Ascending aorta (tissue), 2 donors: ENCODE measurements at regions not wholly inside any gene's neighbourhood (a gene's known extent, or its start where the extent isn't known, plus 50 kb on each side); places are given as distances from the start of the nearest gene placed in this dataset.
"Not testable (repeated sequence)": the region's sequence is repeated elsewhere in the genome, so short reads cannot be mapped to it uniquely, and the experiment has no call there.

Experiments used
- DNase-seq, 2 donors: peaks; one replicate each; pipeline ENCODE4 v3.0.0-alpha.2; 2019; ENCODE audit warnings: low spot score in 2 of 2
- H3K27ac ChIP-seq, 2 donors: fragments of 200-600 bp; sonication (generic); one replicate each; pipeline ENCODE4 v1.5.1; 2016 to 2017; ENCODE audit warnings: mild to moderate bottlenecking in 1 of 2
- H3K27me3 ChIP-seq: fragments of 200-600 bp; sonication (generic); one replicate; pipeline ENCODE4 v1.5.1; 2017
- H3K36me3 ChIP-seq, 2 donors: fragments of 200-600 bp; sonication (generic); one replicate each; pipeline ENCODE4 v1.5.1; 2016
- H3K4me1 ChIP-seq, 2 donors: fragments of 200-600 bp; sonication (generic); one replicate each; pipeline ENCODE4 v1.5.1; 2016 to 2017; ENCODE audit warnings: mild to moderate bottlenecking in 1 of 2
- H3K4me3 ChIP-seq, 2 donors: fragments of 200-600 bp; sonication (generic); one replicate each; pipeline ENCODE4 v1.5.1; 2016 to 2017; ENCODE audit warnings: mild to moderate bottlenecking in 1 of 2
- H3K9me3 ChIP-seq, 2 donors: fragments of 200-600 bp; sonication (generic); one replicate each; pipeline ENCODE4 v1.5.1; 2016
- CTCF ChIP-seq, 3 experiments: fragments of 200-600 bp in 2 of 3; fragments of 450-650 bp in 1 of 3; sonication (generic) in 2 of 3; IDR thresholded peaks; one replicate each; pipeline ENCODE4 v1.5.1; 2016 to 2019; ENCODE audit warnings: antibody characterized with exemption in 3 of 3, mild to moderate bottlenecking in 1 of 3, moderate library complexity in 1 of 3
- intact Hi-C: fragments of 100-400 bp; cut with DNase I; formaldehyde crosslinking; loops from one replicate; pipeline ENCODE4 v1.15.1; 2023

DNA sequence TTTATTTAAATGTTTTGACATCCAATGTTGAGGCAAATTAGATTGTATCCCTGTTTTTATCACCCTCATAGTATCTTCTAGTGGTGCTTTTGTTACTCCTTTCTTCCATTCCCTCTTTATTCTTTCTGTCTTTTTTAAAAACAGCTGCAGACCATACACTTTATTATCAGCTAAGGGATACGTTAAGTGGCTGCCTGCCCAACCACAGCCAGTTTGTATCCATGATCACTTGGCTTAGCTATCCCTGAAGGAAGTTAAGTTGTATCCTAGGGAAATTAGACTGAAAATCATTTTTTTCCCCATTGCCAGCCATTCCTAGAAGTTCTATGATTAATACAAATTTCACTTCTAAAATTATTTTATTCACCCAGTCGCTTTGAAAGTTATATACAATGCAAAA, 1032.7 kb downstream of the NR2F1-AS1 start:
- Histone ChIP-seq H3K27me3 (no peaks in the 10 kb centered on the region), H3K4me1 (no peaks in the 10 kb centered on the region), H3K4me3 (no peak overlapping the region), H3K9me3 (no peaks in the 10 kb centered on the region), H3K27ac (no peak overlapping the region), H3K36me3 (no peaks in the 10 kb centered on the region)
- no peak for DNase-seq
- TF ChIP-seq CTCF (IDR thresholded peaks at IDR 0.05): no peak
- intact Hi-C loops: no loop called here

- intact Hi-C loops: no loop called here
- no peaks in the 10 kb centered on the region for H3K4me1 ChIP-seq
- DNase-seq: no peak
Observed at GRCh38 chr5:92544596-92544995, 1036.4 kb downstream of the NR2F1-AS1 start.

DNA sequence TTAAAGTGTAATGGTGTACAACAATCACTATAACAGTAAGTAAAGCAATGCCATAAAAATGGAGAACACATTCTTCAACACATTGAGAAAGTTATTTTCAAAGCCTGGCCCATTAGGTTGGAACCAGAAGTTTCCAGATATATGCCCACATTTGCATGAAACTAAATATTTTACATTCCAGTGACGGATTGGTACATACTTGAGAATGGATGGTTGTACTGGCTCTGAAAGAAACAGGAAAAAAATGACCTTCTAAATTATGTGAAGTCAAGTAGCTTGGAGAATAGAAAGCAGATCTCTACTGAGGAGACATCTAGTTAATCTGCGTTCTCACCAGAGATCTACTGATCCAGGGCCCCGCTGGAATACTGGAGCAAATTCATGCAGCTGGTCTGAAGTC, 1037.0 kb downstream of the NR2F1-AS1 start:
- no peaks in the 10 kb centered on the region for H3K36me3 ChIP-seq
- no peak for DNase-seq
- no peaks in the 10 kb centered on the region for H3K4me1 ChIP-seq
- intact Hi-C loops: no loop called here
- no peaks in the 10 kb centered on the region for H3K27me3 ChIP-seq
- H3K9me3 ChIP-seq: no peaks in the 10 kb centered on the region
- H3K4me3 ChIP-seq: no peak overlapping the region
- no peak overlapping the region for H3K27ac ChIP-seq
- no peak for TF ChIP-seq CTCF (IDR thresholded peaks at IDR 0.05)

More at GRCh38 chr5:92544596-92544995, 1036.4 kb downstream of the NR2F1-AS1 start:
- Histone ChIP-seq H3K27me3 (no peaks in the 10 kb centered on the region), H3K27ac (no peak overlapping the region), H3K36me3 (no peaks in the 10 kb centered on the region), H3K9me3 (no peaks in the 10 kb centered on the region), H3K4me3 (no peak overlapping the region)
- no peak for TF ChIP-seq CTCF (IDR thresholded peaks at IDR 0.05)

- no peaks in the 10 kb centered on the region for H3K36me3 ChIP-seq
- no peak for TF ChIP-seq CTCF (IDR thresholded peaks at IDR 0.05)
- no peaks in the 10 kb centered on the region for H3K27me3 ChIP-seq
- H3K9me3 ChIP-seq: no peaks in the 10 kb centered on the region
- H3K4me3 ChIP-seq: no peak overlapping the region
- intact Hi-C loops: no loop called here
- H3K27ac ChIP-seq: no peak overlapping the region
- H3K4me1 ChIP-seq: no peaks in the 10 kb centered on the region
- no peak for DNase-seq
Observed at GRCh38 chr5:92543201-92543600, 1037.8 kb downstream of the NR2F1-AS1 start.

DNA sequence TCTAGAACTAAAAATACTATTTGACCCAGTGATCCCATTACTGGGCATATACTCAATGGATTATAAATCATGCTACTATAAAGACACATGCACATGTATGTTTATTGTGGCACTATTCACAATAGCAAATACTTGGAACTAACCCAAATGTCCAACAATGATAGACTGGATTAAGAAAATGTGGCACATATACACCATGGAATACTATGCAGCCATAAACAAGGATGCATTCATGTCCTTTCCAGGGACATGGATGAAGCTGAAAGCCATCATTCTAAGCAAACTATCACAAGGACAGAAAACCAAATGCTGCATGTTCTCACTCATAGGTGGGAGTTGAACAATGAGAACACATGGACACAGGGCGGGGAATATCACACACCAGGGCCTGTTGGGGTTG, 1039.0 kb downstream of the NR2F1-AS1 start:
- H3K4me3 ChIP-seq, H3K27me3 ChIP-seq, H3K27ac ChIP-seq, H3K36me3 ChIP-seq, DNase-seq, H3K4me1 ChIP-seq, H3K9me3 ChIP-seq, intact Hi-C loops: not testable (repeated sequence)

DNA sequence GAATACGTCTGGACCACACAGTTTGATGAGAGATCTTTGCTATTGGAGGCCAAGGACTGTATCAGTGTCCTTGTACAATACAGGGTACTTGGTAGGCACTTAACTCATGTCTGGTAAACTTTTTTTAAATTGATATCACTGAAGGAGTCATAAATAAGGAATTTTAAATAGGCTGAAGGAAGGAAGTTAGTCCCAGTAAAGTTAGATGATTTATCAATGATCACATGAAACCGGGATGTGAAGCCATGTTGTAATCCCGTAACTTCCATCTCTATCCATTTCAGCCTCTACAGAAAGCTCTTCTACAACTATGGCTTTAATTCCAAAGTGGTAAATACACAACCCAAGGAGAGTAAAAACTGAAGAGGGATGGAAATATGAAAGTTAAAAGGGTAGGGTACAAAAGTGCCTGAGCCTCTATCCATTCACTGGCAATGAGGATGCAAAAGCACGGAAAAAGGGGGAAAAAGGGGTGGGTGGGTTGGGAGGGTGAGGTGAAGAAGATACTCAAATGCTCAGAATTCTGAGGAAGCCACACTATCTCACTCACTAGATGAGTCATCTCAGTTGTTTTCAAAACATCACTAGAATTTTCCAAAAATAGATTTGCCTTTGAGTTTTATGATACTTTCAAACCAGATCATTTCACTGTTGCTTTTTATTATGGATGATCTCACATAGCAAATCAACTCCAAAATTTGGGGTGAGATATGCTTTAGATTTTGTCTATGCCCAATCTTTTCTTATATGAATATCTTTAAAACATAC, 1053.5 kb downstream of the NR2F1-AS1 start:
- Histone ChIP-seq H3K9me3 (no peaks in the 10 kb centered on the region), H3K4me1 (no peaks in the 10 kb centered on the region), H3K4me3 (no peak overlapping the region), H3K27ac (no peak overlapping the region), H3K27me3 (no peaks in the 10 kb centered on the region), H3K36me3 (no peaks in the 10 kb centered on the region)
- DNase-seq: no peak
- intact Hi-C loops: no loop called here
- TF ChIP-seq CTCF (IDR thresholded peaks at IDR 0.05): no peak
